ENCODE measurements at regions not wholly inside any gene's neighbourhood (a gene's known extent, or its start where the extent isn't known, plus 50 kb on each side); places are given as distances from the start of the nearest gene placed in this dataset.

DNA sequence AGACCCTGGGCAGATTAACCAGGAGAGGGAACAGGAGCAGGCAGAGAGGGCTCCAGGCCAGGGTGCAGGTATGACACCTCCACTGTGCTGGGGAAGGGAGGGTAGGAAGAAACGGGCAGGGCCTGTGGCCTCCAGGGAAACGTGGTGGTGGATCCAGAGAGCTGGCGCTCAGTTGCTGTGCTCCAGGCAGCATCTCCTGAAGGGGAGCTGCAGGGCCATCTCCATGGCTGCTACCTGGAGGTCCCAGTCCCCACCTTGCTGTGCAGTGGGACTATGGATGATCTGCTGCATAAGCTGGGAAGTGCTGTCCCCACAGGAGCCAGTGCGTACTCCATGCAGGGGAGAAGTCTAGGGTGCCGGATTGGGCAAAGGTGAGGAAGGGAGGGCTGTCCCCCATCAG is 125.9 kb upstream of the RUNX3 start:
- Histone ChIP-seq H3K4me3 (ENCODE audit: low read length) (no peak overlapping the region), H3K36me3 (ENCODE audit: control insufficient read depth, low read length) (no peaks in the 10 kb centered on the region), H3K4me2 (ENCODE audit: low read length) (no peak overlapping the region), H3K27me3 (ENCODE audit: control insufficient read depth, low read length) (no peaks in the 10 kb centered on the region; the same call in 1 of the 2 replicates), H3K4me1 (ENCODE audit: control insufficient read depth, low read length) (no peaks in the 10 kb centered on the region), H3F3A (ENCODE audit: control insufficient read depth, insufficient read depth) (no peaks in the 10 kb centered on the region), H3K9me2 (replicated peaks; ENCODE audit: control insufficient read depth, low read length) (no peaks in the 10 kb centered on the region), H3K27ac (ENCODE audit: low read depth, low read length) (no peak overlapping the region), H3K79me2 (ENCODE audit: control insufficient read depth, low read length) (no peaks in the 10 kb centered on the region), H4K20me1 (ENCODE audit: control insufficient read depth, insufficient read depth, low read depth, low read length) (no peaks in the 10 kb centered on the region), H3K9me3 (ENCODE audit: control insufficient read depth, insufficient read depth, low read length) (no peaks in the 10 kb centered on the region)
- TF ChIP-seq EZH2phosphoT487 (IDR thresholded peaks at IDR 0.05; ENCODE audit: borderline replicate concordance, low read length) = no peak
- TF ChIP-seq, protein P1, sequence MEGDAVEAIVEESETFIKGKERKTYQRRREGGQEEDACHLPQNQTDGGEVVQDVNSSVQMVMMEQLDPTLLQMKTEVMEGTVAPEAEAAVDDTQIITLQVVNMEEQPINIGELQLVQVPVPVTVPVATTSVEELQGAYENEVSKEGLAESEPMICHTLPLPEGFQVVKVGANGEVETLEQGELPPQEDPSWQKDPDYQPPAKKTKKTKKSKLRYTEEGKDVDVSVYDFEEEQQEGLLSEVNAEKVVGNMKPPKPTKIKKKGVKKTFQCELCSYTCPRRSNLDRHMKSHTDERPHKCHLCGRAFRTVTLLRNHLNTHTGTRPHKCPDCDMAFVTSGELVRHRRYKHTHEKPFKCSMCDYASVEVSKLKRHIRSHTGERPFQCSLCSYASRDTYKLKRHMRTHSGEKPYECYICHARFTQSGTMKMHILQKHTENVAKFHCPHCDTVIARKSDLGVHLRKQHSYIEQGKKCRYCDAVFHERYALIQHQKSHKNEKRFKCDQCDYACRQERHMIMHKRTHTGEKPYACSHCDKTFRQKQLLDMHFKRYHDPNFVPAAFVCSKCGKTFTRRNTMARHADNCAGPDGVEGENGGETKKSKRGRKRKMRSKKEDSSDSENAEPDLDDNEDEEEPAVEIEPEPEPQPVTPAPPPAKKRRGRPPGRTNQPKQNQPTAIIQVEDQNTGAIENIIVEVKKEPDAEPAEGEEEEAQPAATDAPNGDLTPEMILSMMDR (IDR thresholded peaks at IDR 0.05; ENCODE audit: low read depth, low read length, poor library complexity, severe bottlenecking) = no peak

DNA sequence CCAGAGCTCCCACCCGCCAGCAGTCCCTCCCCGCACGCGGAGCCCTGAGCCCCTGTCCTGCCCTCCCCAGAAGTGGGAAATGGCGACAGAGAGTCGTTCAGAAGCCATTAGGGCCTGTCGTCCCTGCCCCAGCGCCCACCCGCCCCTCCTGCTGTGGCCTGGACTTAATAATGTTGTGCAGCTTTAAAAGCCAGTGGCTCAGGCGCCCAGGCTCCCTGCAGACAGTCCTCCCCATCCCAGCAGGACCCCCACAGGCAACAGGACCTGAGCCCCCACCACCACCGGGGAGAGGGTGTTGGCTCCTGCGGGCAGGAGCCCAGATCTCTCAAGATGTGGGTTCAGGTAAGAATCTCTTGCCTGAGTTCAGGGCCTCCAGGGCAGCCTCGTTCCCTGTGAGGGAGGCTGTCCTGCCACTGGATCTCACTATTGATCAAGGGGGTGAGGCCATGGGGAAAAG is 125.3 kb upstream of the RUNX3 start:
- no peak overlapping the region for H3K4me2 ChIP-seq (ENCODE audit: low read length)
- no peaks in the 10 kb centered on the region for H3K9me2 ChIP-seq (replicated peaks; ENCODE audit: control insufficient read depth, low read length)
- no peak overlapping the region for H3K4me3 ChIP-seq (ENCODE audit: low read length)
- H3K27me3 ChIP-seq (ENCODE audit: control insufficient read depth, low read length) = no peaks in the 10 kb centered on the region; the same call in 1 of the 2 replicates
- no peaks in the 10 kb centered on the region for H4K20me1 ChIP-seq (ENCODE audit: control insufficient read depth, insufficient read depth, low read depth, low read length)
- TF ChIP-seq, protein P1 (IDR thresholded peaks at IDR 0.05; ENCODE audit: low read depth, low read length, poor library complexity, severe bottlenecking) = no peak
- no peak for TF ChIP-seq EZH2phosphoT487 (IDR thresholded peaks at IDR 0.05; ENCODE audit: borderline replicate concordance, low read length)
- no peaks in the 10 kb centered on the region for H3K79me2 ChIP-seq (ENCODE audit: control insufficient read depth, low read length)
- H3F3A ChIP-seq (ENCODE audit: control insufficient read depth, insufficient read depth) = no peaks in the 10 kb centered on the region
- no peaks in the 10 kb centered on the region for H3K36me3 ChIP-seq (ENCODE audit: control insufficient read depth, low read length)
- H3K27ac ChIP-seq (ENCODE audit: low read depth, low read length) = no peak overlapping the region
- H3K4me1 ChIP-seq (ENCODE audit: control insufficient read depth, low read length) = no peaks in the 10 kb centered on the region
- H3K9me3 ChIP-seq (ENCODE audit: control insufficient read depth, insufficient read depth, low read length) = no peaks in the 10 kb centered on the region

GRCh38 chr1:25054526-25055323 is 124.6 kb upstream of the RUNX3 start:
- H3K9me3 ChIP-seq (ENCODE audit: control insufficient read depth, insufficient read depth, low read length) = no peaks in the 10 kb centered on the region
- no peak overlapping the region for H3K4me3 ChIP-seq (ENCODE audit: low read length)
- no peaks in the 10 kb centered on the region for H3F3A ChIP-seq (ENCODE audit: control insufficient read depth, insufficient read depth)
- H3K27ac ChIP-seq (ENCODE audit: low read depth, low read length) = no peak overlapping the region
- no peaks in the 10 kb centered on the region for H3K9me2 ChIP-seq (replicated peaks; ENCODE audit: control insufficient read depth, low read length)
- no peaks in the 10 kb centered on the region for H3K4me1 ChIP-seq (ENCODE audit: control insufficient read depth, low read length)
- no peaks in the 10 kb centered on the region for H4K20me1 ChIP-seq (ENCODE audit: control insufficient read depth, insufficient read depth, low read depth, low read length)
- no peaks in the 10 kb centered on the region for H3K36me3 ChIP-seq (ENCODE audit: control insufficient read depth, low read length)
- no peak overlapping the region for H3K4me2 ChIP-seq (ENCODE audit: low read length)
- H3K27me3 ChIP-seq (ENCODE audit: control insufficient read depth, low read length) = no peaks in the 10 kb centered on the region; the same call in 1 of the 2 replicates
- no peak for TF ChIP-seq EZH2phosphoT487 (IDR thresholded peaks at IDR 0.05; ENCODE audit: borderline replicate concordance, low read length)
- TF ChIP-seq, protein P1 (IDR thresholded peaks at IDR 0.05; ENCODE audit: low read depth, low read length, poor library complexity, severe bottlenecking) = no peak
- H3K79me2 ChIP-seq (ENCODE audit: control insufficient read depth, low read length) = no peaks in the 10 kb centered on the region

Data from DOHH2 (cell line).